ENCODE measurements at regions not wholly inside any gene's neighbourhood (a gene's known extent, or its start where the extent isn't known, plus 50 kb on each side); places are given as distances from the start of the nearest gene placed in this dataset.

DNA sequence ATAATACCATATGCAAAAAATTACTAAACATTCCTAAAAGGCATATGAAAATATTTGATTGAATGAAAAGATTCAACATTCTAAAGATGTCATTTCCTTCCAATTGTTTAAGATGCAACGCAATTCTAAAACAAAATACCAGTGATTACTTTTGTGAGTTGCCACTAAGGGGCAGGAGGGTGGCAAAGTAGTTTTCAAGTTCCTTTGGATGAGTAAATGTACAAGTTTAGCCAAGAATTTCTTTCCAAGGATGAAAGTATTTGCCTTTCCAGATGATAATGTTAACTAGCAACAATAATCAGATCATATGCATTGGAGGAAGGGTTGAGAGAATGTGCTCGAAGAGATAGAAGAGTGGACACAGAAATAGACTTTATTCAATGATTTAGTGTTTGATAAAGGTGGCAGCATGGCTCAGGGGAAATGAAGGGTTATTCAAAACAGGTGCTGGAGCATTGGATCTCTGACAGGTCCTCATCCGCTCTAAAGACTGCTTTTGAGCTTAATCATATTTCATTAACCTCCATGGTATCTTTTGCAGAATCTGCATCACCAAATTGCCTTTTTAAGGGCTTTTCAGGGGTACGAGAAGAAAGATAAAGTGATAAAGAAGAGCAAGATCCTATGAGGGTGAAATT, 678.5 kb upstream of the TBX3 start:
- H3K4me1 Mint-ChIP-seq, result peaks cover 25% of the 10 kb centered on the region
- no peak overlapping the region for H3K4me3 Mint-ChIP-seq
- H3K27me3 Mint-ChIP-seq (ENCODE audit: low read depth), result no peaks in the 10 kb centered on the region
- TF ChIP-seq, protein P1, sequence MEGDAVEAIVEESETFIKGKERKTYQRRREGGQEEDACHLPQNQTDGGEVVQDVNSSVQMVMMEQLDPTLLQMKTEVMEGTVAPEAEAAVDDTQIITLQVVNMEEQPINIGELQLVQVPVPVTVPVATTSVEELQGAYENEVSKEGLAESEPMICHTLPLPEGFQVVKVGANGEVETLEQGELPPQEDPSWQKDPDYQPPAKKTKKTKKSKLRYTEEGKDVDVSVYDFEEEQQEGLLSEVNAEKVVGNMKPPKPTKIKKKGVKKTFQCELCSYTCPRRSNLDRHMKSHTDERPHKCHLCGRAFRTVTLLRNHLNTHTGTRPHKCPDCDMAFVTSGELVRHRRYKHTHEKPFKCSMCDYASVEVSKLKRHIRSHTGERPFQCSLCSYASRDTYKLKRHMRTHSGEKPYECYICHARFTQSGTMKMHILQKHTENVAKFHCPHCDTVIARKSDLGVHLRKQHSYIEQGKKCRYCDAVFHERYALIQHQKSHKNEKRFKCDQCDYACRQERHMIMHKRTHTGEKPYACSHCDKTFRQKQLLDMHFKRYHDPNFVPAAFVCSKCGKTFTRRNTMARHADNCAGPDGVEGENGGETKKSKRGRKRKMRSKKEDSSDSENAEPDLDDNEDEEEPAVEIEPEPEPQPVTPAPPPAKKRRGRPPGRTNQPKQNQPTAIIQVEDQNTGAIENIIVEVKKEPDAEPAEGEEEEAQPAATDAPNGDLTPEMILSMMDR (IDR thresholded peaks at IDR 0.05; ENCODE audit: unreplicated experiment), result no peak
- H3K36me3 Mint-ChIP-seq, result peaks cover 6% of the 10 kb centered on the region
- DNase-seq (ENCODE audit: low spot score in 2 of 2, unreplicated experiment in 2 of 2), result no peak
- peaks cover 10% of the 10 kb centered on the region for H3K9me3 Mint-ChIP-seq
- H3K27ac Mint-ChIP-seq, result no peak overlapping the region

DNA sequence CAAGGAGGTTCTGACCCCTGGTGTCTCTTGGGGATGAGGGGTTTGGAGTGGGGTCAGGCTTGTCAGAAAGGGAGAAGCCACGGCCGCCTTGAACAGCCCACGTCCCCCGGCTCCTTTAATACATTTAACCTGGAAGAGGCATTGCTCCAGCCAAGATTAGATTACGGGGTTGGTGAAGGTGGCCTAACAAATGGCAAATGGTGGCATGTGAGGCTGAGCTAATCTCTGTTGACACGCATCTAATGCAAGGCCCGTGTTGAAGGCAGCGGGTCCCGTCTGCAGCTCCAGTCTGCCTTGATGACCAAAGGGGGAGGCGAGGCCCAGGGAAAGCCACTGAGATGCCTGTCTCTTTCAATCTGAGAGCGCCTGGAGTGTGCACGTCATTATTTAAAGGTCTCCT, 673.7 kb upstream of the TBX3 start:
- peaks cover 10% of the 10 kb centered on the region for H3K9me3 Mint-ChIP-seq
- TF ChIP-seq, protein P1 (IDR thresholded peaks at IDR 0.05; ENCODE audit: unreplicated experiment), result no peak
- peaks cover 23% of the 10 kb centered on the region for H3K4me1 Mint-ChIP-seq
- H3K27ac Mint-ChIP-seq, result peak overlapping the region; percentile 62
- no peak for DNase-seq (ENCODE audit: low spot score in 2 of 2, unreplicated experiment in 2 of 2)
- no peak overlapping the region for H3K4me3 Mint-ChIP-seq
- no peaks in the 10 kb centered on the region for H3K27me3 Mint-ChIP-seq (ENCODE audit: low read depth)
- no peaks in the 10 kb centered on the region for H3K36me3 Mint-ChIP-seq

DNA sequence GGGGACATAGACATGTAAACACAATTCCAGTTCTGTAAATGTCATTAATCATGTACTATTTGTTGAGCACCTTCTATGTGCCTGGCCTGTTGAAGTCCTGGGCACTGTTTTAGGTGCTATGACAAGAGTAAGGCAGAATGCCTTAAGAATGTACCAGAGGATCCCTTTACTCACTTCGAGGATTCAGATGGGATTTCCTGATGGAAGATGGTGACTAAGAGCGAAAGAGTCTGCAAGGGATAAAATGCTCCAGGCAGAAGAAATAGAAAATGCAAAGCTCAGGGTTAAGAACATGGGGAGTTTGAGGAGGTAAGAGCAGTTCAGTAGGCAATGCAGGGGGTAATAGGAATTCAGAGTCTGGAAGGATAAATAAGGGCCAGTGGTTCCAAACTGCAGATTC, 671.3 kb upstream of the TBX3 start:
- H3K27ac Mint-ChIP-seq, result no peak overlapping the region

DNA sequence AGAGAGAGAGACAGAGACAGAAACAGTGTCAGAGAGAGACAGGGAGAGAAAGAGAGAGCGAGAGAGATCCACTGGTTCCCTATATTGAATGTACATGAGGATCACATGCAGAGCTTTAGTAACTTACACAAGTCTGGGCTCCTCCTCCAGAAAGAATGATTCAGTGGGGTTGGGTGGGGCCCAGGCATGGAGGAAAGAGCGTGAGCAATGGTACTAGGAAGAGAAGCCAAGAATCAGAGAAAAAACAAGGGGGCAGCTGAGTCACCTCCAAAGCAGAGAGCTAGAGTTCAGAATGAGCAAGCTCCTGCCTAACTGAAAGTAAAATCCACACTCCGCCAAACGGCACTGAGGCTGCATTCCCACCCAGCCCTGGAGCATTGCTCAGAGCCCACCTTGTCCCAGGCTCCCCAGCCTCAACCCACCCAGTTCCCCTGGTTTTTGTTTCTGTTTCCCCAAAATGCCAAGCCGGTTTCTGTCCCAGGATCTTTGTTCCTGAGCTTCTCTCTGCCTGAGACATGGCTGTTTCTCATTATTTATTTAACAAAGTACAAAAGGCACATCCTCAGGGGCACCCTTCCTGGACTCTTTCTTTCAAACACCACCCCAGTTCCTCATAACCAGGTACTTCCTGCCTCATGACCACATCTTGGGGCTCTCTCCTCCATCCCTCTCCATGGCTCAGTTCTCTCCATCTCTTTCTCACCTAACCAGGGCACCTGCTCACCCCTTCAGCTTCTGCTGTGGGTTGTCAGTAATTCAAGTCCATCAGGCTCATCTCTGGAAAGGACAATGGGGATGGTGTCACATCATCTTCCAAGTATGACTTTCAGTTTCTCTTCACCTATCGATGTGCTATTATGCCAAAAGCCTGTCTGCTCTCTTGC, 670.3 kb upstream of the TBX3 start:
- DNase-seq (ENCODE audit: low spot score in 2 of 2, unreplicated experiment in 2 of 2), result no peak
- TF ChIP-seq, protein P1 (IDR thresholded peaks at IDR 0.05; ENCODE audit: unreplicated experiment), result no peak
- H3K4me3 Mint-ChIP-seq, result no peak overlapping the region
- H3K4me1 Mint-ChIP-seq, result peaks cover 36% of the 10 kb centered on the region
- peaks cover 10% of the 10 kb centered on the region for H3K9me3 Mint-ChIP-seq
- peak overlapping the region; percentile 86 for H3K27ac Mint-ChIP-seq
- H3K27me3 Mint-ChIP-seq (ENCODE audit: low read depth), result no peaks in the 10 kb centered on the region
- no peaks in the 10 kb centered on the region for H3K36me3 Mint-ChIP-seq

More for the DNA sequence above, 671.3 kb upstream of the TBX3 start:
- Mint-ChIP-seq H3K9me3 (peaks cover 10% of the 10 kb centered on the region), H3K4me1 (peaks cover 28% of the 10 kb centered on the region), H3K4me3 (no peak overlapping the region), H3K27me3 (ENCODE audit: low read depth) (no peaks in the 10 kb centered on the region), H3K36me3 (no peaks in the 10 kb centered on the region)
- TF ChIP-seq, protein P1 (IDR thresholded peaks at IDR 0.05; ENCODE audit: unreplicated experiment), result no peak
- DNase-seq (ENCODE audit: low spot score in 2 of 2, unreplicated experiment in 2 of 2), result no peak

DNA sequence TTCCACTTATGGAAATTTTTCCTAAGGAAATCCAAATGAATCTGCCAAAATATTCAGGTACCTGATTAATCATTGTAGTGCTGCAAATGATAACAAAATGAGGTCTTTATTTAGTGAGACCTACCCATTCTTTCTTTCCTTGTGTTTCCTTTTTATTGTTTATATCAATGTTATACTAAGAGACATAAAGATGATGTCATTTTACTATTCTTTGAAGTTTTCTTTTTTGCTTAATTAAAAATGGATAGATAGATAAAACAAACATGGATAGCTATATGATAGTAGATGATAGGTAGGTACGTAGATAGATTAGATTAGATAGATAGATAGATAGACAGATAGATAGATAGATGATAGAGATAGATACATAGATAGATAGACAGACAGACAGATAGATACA, 669.5 kb upstream of the TBX3 start:
- TF ChIP-seq, protein P1 (IDR thresholded peaks at IDR 0.05; ENCODE audit: unreplicated experiment), result no peak
- Mint-ChIP-seq H3K36me3 (no peaks in the 10 kb centered on the region), H3K4me1 (peaks cover 37% of the 10 kb centered on the region), H3K4me3 (no peak overlapping the region), H3K27ac (no peak overlapping the region), H3K27me3 (ENCODE audit: low read depth) (no peaks in the 10 kb centered on the region), H3K9me3 (peaks cover 8% of the 10 kb centered on the region)
- no peak for DNase-seq (ENCODE audit: low spot score in 2 of 2, unreplicated experiment in 2 of 2)
